Panc1 (cell line): ENCODE measurements at regions not wholly inside any gene's neighbourhood (a gene's known extent, or its start where the extent isn't known, plus 50 kb on each side); places are given as distances from the start of the nearest gene placed in this dataset.

ENCODE experiments used
- ATAC-seq: fragments of 200-7000 bp; cut with Tn5 transposase; 2 replicates; pipeline ENCODE4 v1.9.1; 2020; ENCODE audit warnings: mild to moderate bottlenecking, moderate library complexity
- BruUV-seq: library from RNA; stranded (reverse); fragments of 400-500 nt; replicated peaks from 2 replicates; lab custom pipeline; 2021; lab: Mats Ljungman, UMichigan
- CTCF ChIA-PET: fragments of 300-600 bp; sonication (Branson Sonifier 250); formaldehyde crosslinking; loops from one replicate; lab custom pipeline; 2022; ENCODE audit warnings: antibody characterized with exemption; lab: Charles Lee
- POLR2A ChIA-PET: fragments of 300-600 bp; sonication (Branson Sonifier 250); formaldehyde crosslinking; loops from one replicate; lab custom pipeline; 2022; ENCODE audit warnings: antibody characterized with exemption; lab: Charles Lee
- DNase-seq: peaks from one replicate; pipeline ENCODE4 v3.0.0-alpha.2; 2010; ENCODE audit warnings: low read depth, low spot score
- H3K27ac ChIP-seq: 2 replicates; pipeline ENCODE4 v1.5.1; 2011; ENCODE audit warnings: mild to moderate bottlenecking, low read length, inconsistent platforms
- H3K27me3 ChIP-seq: fragments of 200-500 bp; sonication (Bioruptor generic); 2 replicates; pipeline ENCODE4 v1.6.0; 2014; ENCODE audit warnings: low read length, inconsistent platforms; ENCODE audit not compliant: control insufficient read depth, insufficient read depth
- H3K36me3 ChIP-seq: fragments of 200-500 bp; sonication (Bioruptor generic); 2 replicates; pipeline ENCODE4 v1.5.1; 2014; ENCODE audit warnings: inconsistent platforms, mild to moderate bottlenecking, low read length, moderate library complexity; ENCODE audit not compliant: control insufficient read depth, insufficient read depth
- H3K4me1 ChIP-seq: 2 replicates; pipeline ENCODE4 v1.5.1; 2011; ENCODE audit warnings: inconsistent platforms, mild to moderate bottlenecking, low read length, moderate library complexity; ENCODE audit not compliant: control insufficient read depth, insufficient read depth
- H3K4me3 ChIP-seq, 2 experiments: 2 replicates each; pipeline ENCODE4 v1.5.1; 2011 to 2012; ENCODE audit warnings: low read depth in 2 of 2, low read length in 2 of 2, mild to moderate bottlenecking in 2 of 2, inconsistent platforms in 1 of 2, moderate library complexity in 1 of 2
- H3K9me3 ChIP-seq: fragments of 200-500 bp; sonication (Bioruptor generic); 2 replicates; pipeline ENCODE4 v1.5.1; 2014; ENCODE audit warnings: low read depth, mild to moderate bottlenecking, inconsistent platforms, low read length, moderate library complexity; ENCODE audit not compliant: control insufficient read depth, insufficient read depth
- POLR2AphosphoS5 ChIP-seq: IDR thresholded peaks from 2 replicates; pipeline ENCODE4 v1.6.1; 2012; ENCODE audit warnings: mild to moderate bottlenecking, low read depth, low read length, moderate library complexity
- SIN3A ChIP-seq: IDR thresholded peaks from 2 replicates; pipeline ENCODE4 v1.6.1; 2012; ENCODE audit warnings: low read depth, mild to moderate bottlenecking, low read length, moderate library complexity, borderline replicate concordance; ENCODE audit not compliant: insufficient read depth
- TCF7L2 ChIP-seq: IDR thresholded peaks from 2 replicates; pipeline ENCODE4 v1.6.1; 2011; ENCODE audit warnings: mild to moderate bottlenecking, low read depth, low read length, inconsistent platforms
- in situ Hi-C: cut with HindIII; loops from 2 replicates; pipeline ENCODE4 v1.10.0; 2016; ENCODE audit warnings: low sequenced_read_pairs, low pct_unique_long_range_greater_than_20kb
- intact Hi-C: fragments of 100-400 bp; cut with micrococcal nuclease; formaldehyde crosslinking; loops from one replicate; pipeline ENCODE4 v1.10.0; 2022; ENCODE audit not compliant: unreplicated experiment
- TF ChIP-seq, protein P1 (sequence below): fragments of 450-650 bp; IDR thresholded peaks from 2 replicates; pipeline ENCODE4 v1.5.1; 2017; ENCODE audit warnings: mild to moderate bottlenecking
- TF ChIP-seq, protein P2 (sequence below), 2 experiments: IDR thresholded peaks; 2 replicates each; pipeline ENCODE4 v1.6.1; 2011 to 2012; ENCODE audit warnings: low read depth in 2 of 2, control low read depth in 1 of 2, low read length in 1 of 2, mild to moderate bottlenecking in 1 of 2, moderate library complexity in 1 of 2; ENCODE audit not compliant: insufficient read depth in 1 of 2

DNA sequence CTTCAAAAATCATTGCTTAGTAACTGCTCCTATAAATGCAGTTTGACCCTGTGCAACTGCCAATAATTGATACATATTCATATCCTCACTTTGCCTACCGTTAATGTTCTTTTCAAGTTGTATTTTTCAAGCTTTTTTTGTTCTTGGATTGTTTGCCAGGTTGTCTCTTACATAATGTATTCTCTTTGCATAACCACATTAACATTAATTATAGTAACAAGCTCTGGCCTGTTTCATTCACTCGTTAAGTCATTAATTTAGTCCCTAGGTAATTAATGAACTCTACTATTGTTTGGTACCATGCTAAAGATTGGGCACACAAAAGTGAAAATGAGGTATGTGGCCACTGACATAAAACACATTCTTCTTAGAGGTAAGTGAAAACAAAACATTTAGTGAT, 1338.8 kb downstream of the NSUN3 start:
- ChIA-PET POLR2A (no interaction called here), CTCF (no interaction called here)
- no peaks in the 10 kb centered on the region for H3K4me1 ChIP-seq
- no peaks in the 10 kb centered on the region for H3K9me3 ChIP-seq
- no peak for TF ChIP-seq TCF7L2
- no peak for TF ChIP-seq POLR2AphosphoS5
- TF ChIP-seq SIN3A: no peak
- TF ChIP-seq, protein P1, sequence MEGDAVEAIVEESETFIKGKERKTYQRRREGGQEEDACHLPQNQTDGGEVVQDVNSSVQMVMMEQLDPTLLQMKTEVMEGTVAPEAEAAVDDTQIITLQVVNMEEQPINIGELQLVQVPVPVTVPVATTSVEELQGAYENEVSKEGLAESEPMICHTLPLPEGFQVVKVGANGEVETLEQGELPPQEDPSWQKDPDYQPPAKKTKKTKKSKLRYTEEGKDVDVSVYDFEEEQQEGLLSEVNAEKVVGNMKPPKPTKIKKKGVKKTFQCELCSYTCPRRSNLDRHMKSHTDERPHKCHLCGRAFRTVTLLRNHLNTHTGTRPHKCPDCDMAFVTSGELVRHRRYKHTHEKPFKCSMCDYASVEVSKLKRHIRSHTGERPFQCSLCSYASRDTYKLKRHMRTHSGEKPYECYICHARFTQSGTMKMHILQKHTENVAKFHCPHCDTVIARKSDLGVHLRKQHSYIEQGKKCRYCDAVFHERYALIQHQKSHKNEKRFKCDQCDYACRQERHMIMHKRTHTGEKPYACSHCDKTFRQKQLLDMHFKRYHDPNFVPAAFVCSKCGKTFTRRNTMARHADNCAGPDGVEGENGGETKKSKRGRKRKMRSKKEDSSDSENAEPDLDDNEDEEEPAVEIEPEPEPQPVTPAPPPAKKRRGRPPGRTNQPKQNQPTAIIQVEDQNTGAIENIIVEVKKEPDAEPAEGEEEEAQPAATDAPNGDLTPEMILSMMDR: no peak
- TF ChIP-seq, protein P2, sequence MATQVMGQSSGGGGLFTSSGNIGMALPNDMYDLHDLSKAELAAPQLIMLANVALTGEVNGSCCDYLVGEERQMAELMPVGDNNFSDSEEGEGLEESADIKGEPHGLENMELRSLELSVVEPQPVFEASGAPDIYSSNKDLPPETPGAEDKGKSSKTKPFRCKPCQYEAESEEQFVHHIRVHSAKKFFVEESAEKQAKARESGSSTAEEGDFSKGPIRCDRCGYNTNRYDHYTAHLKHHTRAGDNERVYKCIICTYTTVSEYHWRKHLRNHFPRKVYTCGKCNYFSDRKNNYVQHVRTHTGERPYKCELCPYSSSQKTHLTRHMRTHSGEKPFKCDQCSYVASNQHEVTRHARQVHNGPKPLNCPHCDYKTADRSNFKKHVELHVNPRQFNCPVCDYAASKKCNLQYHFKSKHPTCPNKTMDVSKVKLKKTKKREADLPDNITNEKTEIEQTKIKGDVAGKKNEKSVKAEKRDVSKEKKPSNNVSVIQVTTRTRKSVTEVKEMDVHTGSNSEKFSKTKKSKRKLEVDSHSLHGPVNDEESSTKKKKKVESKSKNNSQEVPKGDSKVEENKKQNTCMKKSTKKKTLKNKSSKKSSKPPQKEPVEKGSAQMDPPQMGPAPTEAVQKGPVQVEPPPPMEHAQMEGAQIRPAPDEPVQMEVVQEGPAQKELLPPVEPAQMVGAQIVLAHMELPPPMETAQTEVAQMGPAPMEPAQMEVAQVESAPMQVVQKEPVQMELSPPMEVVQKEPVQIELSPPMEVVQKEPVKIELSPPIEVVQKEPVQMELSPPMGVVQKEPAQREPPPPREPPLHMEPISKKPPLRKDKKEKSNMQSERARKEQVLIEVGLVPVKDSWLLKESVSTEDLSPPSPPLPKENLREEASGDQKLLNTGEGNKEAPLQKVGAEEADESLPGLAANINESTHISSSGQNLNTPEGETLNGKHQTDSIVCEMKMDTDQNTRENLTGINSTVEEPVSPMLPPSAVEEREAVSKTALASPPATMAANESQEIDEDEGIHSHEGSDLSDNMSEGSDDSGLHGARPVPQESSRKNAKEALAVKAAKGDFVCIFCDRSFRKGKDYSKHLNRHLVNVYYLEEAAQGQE (IDR thresholded peaks at IDR 0.05; ENCODE audit: insufficient read depth in 1 of 2, low read depth in 2 of 2, low read length in 1 of 2): no peak
- H3K27ac ChIP-seq: no peak overlapping the region
- H3K27me3 ChIP-seq: no peaks in the 10 kb centered on the region
- no peaks in the 10 kb centered on the region for H3K36me3 ChIP-seq
- ATAC-seq (no peak), DNase-seq (no peak)
- BruUV-seq: no TSS peak
- in situ Hi-C loops (no loop called here), intact Hi-C loops (no loop called here)
- H3K4me3 ChIP-seq: no peak overlapping the region

DNA sequence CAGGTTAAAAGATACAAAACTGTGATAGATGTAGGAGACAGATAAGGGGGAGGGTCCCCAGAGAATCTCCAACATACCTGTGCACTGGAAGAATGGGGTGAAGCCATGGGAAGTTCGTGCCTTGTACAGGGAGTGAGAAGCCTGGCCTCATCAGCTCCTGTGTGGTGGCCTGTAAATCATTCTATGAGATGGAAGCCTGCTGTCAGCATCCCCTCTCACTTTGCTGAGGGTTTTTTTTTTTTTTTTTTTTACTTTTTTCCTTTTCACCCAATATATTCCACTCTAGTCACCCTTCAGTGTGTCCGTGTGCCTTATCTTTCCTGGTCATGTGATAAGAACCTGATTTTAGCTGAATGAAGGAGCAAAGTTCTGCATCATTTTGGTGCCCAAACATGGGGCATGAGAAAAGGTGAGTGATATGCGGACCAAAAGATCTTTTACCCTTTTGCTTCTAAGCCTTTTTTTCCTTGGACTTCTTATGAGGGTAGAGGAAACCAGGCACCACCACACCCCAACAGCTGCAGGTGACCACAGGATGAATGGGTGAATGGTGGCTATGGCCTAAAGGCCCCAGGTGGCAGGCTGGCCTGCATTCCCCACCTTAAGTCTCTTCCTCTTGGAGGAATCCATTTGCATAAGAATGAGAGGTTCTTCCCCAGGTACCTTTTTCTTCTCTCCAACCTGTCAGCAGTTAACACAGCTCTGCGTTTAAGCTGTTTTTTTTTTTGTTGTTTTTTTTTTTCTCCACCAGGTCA, 1345.0 kb downstream of the NSUN3 start:
- no TSS peak for BruUV-seq
- ATAC-seq (no peak), DNase-seq (no peak)
- H3K36me3 ChIP-seq: no peaks in the 10 kb centered on the region
- no peak overlapping the region for H3K4me3 ChIP-seq
- TF ChIP-seq POLR2AphosphoS5: no peak
- no peak for TF ChIP-seq SIN3A
- TF ChIP-seq, protein P1: no peak
- TF ChIP-seq TCF7L2: no peak
- TF ChIP-seq, protein P2 (IDR thresholded peaks at IDR 0.05; ENCODE audit: insufficient read depth in 1 of 2, low read depth in 2 of 2, low read length in 1 of 2): no peak
- POLR2A ChIA-PET: no interaction called here
- H3K9me3 ChIP-seq: no peaks in the 10 kb centered on the region
- CTCF ChIA-PET: no interaction called here
- no peaks in the 10 kb centered on the region for H3K27me3 ChIP-seq
- no peak overlapping the region for H3K27ac ChIP-seq
- in situ Hi-C loops (no loop called here), intact Hi-C loops (no loop called here)
- H3K4me1 ChIP-seq: no peaks in the 10 kb centered on the region
